Effector CD8-positive, alpha-beta T cell (primary cell): ENCODE measurements at regions not wholly inside any gene's neighbourhood (a gene's known extent, or its start where the extent isn't known, plus 50 kb on each side); places are given as distances from the start of the nearest gene placed in this dataset.

Source experiments
- DNase-seq: peaks from one replicate; lab custom pipeline; 2025; lab: John Stamatoyannopoulos, UW

DNA sequence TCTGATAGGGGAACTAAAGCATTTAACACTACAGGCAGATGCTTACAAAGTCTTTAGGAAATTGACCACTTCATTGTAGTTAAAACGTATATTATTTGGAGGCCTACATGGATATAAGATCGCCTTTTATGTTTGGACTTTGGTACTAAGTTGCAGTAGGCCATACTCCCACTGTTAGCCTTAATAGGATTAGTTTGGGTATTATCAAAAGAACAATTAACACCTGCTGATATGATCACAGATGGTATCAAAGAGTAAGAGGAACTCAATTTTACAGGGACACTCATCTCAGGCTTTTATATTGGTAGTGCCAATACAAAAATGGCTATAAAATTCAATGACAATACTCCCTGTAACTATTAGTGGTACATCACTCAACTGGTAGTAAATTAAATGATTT, 1183.0 kb downstream of the MAT2B start:
- DNase-seq = no peak

DNA sequence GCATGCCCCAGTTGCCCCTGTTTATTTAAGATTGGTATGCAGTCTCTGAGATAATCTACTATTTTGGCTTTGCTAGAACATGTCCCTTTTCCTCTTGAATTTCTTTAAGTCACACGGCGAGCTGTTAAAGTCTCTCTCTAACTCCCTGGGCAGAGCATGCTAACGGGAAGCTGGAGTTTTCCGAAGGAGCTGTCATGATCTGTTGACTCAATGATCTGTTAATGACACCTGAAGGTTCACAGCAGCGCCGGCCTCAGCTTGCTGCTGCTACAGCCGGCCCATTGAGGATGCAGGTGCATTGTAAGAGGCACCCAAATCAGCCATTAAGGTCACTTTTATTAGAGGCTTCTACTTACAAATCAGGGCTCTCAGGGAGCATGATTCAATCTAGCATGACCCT, 1203.4 kb downstream of the MAT2B start:
- DNase-seq = no peak

DNA sequence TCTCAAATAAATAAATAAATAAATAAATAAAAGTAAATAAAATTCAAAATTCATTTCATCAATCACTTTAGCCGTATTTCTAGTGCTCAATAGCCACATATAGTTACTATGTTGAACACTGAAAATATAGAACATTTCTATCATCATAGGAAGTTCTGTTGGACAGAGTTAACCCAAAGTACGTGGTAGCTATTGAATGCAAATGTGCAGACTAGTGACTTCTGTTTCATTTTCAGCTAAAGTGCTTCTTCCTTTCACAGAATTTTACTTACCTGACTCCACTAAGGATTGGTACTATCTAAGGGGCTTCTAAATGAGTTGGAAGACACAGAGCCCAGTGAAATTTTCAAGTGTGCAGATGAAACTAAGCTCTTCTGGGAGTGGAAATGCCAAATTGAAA, 1208.3 kb downstream of the MAT2B start:
- DNase-seq = no peak

DNA sequence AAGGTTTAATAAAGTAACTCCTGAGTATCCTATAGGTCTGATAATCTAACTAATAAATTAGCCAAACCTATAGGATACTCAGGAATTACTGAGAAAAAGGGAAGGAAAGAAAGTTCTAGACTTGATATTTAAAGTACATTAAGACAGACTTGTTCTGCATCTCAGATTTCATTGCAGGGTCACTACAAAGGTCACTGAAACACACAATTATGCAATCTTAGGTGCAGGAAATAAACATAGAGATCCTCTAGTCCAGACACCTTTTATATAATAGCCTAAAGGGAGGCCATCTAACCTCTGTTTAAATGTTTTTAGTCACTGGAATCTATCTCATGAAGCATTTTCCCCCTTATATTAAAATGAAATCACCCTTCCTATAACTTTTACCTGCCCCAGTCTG, 1215.7 kb downstream of the MAT2B start:
- DNase-seq = no peak

DNA sequence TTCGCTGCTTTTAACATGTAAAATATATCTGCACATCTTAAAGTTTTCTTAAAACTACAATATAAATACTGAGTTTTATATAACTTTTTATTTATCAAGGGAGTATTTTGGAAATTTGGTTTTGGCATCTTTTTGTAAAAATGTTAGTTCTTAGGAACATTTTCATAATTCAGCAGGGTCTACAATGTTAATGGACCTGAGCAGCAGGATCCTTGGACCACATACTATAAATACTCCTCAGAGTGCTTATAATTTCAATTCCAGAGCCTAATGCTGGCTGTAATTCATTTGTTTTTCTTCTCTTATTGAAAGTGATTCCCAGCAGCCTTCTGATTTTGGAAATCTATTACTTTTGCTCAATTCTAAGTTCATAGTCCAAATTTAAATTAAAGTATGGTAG, 1216.2 kb downstream of the MAT2B start:
- DNase-seq = no peak

DNA sequence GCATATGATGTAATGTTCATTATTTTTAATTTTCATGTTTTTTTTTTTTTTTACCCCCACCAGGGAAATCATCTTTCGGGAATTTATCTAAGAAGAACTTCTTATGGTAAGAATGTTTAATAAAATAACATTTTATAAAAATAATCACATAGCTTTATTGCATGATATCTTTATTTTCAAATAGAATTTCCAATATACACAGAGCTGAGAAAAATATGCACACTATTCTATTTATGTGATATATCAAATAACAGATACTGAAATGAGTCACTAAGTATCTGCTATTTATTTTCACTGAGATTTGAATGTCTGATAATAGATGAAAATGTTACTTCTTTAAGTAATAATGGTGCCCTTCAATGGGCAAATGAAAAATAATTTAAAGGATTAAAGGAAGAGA, 1217.3 kb downstream of the MAT2B start:
- no peak for DNase-seq

DNA sequence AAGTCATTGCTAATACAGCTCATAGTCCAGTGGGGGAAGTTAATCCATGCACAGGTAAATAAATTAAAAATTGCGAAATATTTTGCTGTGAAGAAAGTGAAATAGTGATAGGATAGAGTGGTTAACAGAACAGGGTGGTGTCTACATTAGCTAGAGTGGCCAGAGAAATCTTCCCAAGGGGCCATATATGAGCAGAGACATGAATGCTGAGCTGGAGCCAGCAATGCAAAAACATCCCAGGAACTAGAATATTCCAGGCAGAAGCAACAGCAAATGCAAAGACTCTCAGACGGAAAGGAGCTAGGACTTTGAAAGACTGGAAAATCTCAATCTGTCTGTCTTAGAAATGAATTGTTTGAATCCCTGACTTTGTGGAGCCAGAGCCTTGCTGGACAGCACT, 1221.6 kb downstream of the MAT2B start:
- DNase-seq = no peak

DNA sequence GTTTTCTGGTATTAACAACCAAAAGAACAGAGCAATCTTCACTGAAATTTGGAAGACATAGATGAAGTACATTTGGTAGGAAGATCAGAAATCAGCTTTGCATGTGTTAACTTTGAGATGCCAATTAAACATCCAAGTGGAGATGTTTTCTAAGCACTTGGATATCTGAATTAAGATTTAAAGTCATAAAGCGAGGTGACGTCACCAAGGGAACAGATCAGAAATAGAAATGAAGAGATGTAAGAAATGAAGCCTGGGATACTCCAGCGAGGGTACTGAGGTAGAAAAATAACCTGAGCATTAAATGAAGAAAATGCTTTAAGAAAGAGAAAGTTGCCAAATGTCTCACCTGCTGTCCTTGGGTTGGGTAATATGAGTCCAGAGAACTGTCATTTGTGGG, 1223.3 kb downstream of the MAT2B start:
- DNase-seq = no peak

DNA sequence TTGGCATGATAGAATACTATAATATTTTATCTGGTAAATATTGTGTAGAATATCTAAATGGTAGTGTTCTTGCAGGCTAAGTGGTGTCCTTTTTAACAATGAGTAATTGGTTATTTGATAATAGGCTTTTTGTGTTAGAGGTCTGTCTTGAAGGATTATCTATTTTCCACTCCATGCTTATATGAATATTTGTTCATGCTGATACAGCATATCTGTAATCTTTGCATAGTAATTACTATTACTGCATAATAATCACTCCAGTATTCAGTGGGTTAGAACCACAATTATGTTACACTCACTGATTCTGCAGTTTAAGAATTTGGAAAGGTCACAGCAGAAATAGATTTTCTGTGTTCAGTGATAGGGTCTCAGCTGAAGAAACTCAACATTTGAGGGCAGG, 1229.9 kb downstream of the MAT2B start:
- DNase-seq = no peak

DNA sequence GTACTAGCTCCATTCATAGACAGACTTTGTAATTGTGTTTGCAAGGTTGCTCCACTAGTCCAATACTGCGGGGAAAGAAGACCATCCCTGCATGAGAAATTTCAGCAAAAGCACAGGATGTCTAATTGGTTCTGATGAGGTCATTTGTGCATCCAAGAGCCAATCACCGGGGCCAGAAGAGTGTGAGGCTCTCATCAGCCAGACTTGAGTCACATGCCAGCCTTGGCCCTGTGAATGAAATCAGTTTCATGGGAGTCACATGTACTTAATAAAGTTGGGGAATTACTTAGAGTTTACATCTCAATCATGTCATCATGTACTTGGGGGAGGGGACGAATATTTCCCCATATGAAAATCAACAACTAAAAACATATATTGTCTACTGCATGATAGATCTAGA, 1236.0 kb downstream of the MAT2B start:
- no peak for DNase-seq

DNA sequence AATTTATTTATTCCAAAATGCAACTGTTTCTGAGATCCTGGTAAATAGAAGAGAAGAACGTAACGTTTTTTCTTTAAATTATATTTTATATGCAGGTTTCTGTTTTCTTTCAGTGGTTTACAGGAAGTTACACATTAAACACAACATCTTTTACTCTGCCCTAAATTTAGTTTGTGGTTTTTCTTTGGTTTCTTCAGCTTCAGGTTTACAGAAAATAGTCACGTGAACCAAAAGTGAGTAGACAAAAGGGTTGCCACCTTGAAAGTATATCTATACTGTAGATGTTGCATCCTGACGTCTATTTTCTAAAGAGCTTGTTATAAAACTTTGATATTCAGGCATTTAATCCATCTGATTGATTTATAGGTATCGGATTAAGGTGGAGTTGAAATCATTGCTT, 1236.6 kb downstream of the MAT2B start:
- DNase-seq = no peak

DNA sequence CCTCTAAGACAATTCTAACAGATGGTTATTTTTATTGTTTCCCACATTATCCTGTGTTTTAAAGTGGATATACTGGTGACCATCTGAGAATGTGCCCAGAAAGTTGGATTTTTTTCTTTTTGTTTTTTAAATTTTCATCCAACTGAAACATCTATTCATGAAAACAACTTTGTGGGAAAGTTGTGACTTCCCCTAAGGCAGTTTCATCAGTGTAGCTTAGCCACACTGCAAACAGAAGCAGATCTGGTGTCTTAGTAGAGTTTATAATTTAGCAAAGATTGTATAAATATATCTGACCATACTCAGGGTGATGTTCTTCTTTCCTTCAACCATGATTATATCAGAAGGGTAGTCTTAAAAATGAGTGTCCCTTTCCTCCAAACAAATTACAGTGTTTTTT, 1241.3 kb downstream of the MAT2B start:
- DNase-seq = no peak

DNA sequence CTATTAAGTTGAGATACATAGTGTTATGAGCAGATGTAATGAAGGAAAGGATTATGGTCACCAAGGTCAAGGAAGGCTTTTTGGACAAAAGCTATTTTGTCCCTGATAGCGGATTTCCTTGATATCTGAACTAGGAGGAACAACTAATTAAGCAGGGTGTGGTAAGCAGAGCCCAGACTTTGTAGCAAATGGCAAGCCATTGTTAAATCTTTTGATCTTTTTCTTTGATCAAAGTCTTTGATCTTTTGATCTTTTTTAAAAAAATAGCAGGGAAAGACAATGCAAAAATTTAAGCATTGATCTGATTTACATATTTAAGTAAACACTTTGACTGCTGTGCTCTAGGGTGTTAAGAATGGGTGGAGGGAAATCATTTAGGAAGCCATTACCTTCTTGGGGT, 1242.0 kb downstream of the MAT2B start:
- DNase-seq = no peak

DNA sequence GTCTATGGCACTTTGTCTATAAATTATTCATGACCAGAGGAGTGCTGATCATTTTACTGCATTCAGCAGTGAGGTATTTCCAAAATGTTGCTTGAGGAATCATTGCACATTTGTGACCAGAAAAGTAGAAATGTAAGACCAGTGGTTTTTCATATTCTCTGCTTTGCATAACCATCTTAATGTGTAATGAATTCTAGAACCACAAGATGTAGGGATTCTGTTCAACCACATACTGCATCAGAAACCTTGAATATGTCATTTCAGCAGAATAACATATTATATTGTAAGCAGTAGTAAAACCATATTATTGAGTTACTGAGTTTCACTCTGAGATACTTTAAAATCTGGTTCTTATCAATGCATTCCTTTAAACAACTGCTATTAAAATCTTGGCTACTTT, 1243.4 kb downstream of the MAT2B start:
- no peak for DNase-seq

DNA sequence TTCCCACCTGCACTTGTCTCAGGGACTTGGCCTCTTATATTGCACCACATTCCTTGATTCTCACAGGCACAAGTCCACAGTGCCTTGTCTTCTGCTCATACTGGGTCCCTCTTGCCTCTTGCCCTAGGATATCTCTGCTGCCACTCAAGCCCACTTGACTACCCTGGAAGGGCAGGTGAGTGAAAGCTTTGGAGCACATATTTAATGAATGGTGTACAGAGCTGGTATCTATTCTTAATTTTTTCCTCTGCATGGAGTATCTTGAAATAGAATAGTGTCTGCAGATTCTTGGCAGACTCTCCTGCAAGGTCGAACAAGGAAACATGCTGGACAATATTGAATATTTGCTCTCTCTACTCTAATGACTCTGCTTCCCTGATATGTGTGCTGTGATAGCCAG, 1248.0 kb downstream of the MAT2B start:
- no peak for DNase-seq

DNA sequence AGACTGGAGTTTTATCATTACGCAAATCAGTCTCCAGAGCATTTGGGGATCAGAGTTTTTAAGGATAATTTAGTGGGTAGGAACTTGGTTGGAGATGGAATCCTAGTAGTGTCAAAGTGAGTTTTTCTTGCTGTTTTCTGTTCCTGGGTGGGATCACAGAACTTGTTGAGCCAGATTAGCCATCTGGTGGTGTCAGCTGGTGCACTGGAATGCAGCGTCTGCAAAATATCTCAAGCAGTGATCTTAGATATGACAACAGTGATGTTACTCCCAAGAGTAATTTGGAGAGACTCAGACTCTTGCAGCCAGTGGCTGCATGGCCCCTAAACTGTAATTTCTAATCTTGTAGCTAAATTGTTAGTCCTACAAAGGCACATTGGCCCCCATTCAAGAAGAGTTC, 1257.8 kb downstream of the MAT2B start:
- no peak for DNase-seq

DNA sequence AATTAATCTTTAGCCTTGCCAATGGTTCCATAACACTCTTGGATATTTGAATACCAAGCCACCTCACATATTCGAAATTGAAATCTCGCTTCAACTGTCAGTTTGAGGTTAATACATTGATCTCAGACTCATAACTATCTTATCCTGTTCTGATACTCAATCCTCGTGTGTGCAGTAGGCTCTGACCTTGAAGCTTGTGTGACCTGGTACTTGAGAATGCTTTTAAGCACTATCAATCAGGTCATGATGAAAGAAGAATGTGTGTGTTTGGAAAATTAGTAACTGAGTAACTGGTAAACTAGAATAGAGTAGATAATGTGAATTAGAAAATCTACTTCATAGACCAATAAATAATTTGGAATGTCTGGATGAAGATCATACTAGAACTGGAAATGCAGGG, 1266.7 kb downstream of the MAT2B start:
- no peak for DNase-seq

DNA sequence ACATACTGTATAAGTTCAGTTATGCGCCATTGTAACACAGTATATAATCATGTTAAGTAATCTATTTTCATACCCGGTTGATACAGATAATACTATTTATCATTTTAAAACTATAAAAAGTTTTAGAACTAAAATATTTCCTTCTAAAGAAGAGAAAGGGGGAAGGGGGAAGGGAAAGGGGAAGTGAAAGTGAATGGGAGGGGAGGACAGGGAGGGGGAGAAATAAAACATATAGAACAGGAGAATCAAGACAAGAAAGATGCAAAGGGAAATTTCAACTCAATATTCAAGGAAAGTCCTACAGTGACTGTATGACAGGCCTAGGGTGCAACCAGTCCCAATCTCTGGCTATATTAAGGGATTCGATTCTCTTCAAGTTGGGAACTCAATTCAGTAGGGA, 1278.8 kb downstream of the MAT2B start:
- DNase-seq = no peak

DNA sequence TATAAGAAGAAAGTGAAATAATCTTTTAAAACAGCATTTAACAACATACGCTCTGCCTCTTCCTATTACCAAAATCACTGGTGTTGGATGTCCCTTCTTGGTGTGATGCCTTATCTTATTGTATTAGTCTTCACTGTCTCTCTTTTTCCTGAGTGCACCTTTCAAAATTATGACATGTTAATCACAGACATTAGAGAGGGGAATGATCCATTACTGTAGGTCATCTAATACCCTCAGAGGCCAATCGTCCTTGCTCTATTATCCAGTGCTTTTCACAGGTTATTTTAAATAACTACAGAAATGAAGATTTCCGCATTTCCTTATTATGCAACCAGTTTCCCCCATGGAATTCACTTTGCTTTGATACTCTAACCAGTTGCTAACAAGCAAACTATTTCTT, 1292.7 kb downstream of the MAT2B start:
- DNase-seq = no peak

DNA sequence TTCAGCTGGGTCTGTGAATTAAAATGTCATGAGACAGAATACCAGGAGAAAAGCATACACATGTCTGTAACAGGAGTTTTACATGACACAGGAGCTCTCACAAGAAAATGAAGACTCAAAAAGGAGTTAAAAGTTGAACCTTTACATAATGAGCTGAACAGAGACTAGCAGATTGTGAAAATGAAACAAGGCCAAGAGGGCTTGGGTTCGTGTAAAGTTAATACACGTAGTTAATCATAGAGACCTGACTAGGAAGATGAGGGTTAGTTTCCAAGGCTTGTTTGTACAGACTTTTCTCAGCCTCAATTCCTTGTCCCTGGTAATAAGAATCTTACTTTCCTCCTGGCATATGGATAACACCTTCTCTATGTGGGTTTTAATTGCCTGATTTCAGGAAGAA, 1294.0 kb downstream of the MAT2B start:
- no peak for DNase-seq

DNA sequence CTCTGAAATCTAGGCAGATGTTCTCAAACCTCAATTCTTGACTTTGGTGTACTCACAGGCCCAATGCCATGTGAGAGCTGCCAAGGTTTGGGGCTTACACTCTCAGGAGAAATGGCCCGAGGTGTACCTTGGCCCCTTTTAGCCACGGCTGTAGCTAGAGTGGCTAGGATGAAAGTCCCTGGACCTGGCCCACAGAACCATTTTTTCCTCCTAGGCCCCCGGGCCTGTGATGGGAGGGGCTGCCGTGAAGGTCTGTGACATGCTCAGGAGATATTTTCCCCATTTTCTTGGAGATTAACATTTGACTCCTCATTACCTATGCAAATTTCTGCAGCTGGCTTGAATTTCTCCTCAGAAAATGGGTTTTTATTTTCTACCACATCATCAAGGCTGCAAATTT, 1296.5 kb downstream of the MAT2B start:
- no peak for DNase-seq

DNA sequence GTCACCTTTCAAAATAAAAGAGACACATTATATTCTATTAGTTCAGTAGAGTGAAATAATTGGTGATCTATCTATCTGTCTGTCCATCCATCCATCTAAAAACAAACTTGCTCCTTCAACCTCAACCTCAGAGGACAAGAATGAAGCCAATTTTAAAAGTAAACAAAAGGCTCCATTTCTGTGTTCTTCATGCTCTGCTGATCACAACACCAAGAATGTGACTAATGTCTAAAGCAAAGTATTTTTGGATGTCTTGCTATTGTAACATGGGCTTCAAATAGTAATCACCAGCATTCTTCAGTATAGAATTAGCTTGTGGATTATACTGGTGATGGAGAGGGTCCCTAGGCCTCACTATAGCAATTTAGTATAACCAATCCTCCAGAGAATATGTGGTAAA, 1304.4 kb downstream of the MAT2B start:
- DNase-seq = no peak

DNA sequence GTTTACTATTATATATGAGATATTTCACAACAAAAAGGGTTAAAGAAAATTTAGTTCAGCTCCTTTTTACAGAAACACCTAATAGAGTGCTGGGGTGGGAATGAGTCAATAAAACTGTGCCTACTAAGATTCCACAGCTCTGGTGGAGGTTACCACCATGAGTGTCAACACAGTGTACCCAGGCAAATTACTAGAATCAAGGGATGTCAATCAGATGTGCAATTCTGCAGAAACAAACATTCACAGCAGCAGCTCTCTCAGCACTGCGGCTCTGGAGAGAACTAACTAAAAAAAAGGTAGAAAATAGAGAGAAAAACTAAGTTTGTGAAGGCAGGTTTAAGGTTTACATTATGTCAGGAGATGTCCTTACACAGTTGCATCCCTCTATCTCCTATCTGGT, 1313.0 kb downstream of the MAT2B start:
- no peak for DNase-seq

DNA sequence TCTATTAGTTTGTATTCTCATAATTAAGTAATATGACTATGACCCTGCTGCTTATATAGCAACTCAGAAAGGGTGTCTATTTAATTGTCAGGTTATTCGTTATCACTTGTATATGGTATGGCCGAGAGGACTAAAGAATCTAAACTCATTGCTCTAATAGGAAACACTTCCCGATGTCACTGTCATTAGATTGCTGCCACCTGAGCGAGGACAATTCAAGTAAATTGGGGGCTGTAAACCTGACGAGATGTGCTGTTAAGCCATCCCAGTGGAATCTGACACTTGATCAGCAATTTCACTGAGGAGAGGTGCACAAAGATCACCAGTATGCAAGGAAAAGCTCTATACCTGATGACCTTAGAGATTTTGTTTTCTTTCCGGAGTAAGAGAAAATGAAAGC, 1319.3 kb downstream of the MAT2B start:
- no peak for DNase-seq

DNA sequence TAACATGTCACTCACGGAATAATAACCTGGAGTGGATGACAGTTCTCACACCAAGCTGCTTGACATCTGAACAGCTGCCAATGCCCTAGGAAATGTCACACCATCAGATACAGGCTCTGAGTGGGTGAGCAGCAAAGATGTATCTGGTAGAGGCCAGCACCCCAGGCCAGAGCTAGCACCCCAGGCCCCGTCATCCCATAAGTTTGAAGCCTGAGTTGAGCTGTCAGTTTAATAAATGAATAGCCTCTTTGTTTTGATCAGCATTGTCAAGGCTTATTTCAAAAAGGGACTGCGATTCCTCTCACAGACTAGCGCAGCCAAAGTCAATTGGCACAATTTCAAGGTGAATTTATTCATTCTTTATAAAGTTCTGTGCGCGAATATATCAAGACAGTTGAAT, 1327.1 kb downstream of the MAT2B start:
- DNase-seq = no peak
